Parathyroid adenoma (tissue), 2 donors: ENCODE measurements at regions not wholly inside any gene's neighbourhood (a gene's known extent, or its start where the extent isn't known, plus 50 kb on each side); places are given as distances from the start of the nearest gene placed in this dataset.

Source experiments
- H2AFZ ChIP-seq: fragments of 300-600 bp; sonication (generic); one replicate; pipeline ENCODE4 v1.7.0; 2017; ENCODE audit warnings: antibody characterized with exemption, mild to moderate bottlenecking
- H3K27ac ChIP-seq: fragments of 300-600 bp; sonication (generic); one replicate; pipeline ENCODE4 v1.7.0; 2017
- H3K27me3 ChIP-seq: fragments of 300-600 bp; sonication (generic); one replicate; pipeline ENCODE4 v1.7.0; 2017; ENCODE audit warnings: low read length; ENCODE audit not compliant: control insufficient read depth, insufficient read depth
- H3K36me3 ChIP-seq: fragments of 300-600 bp; sonication (generic); one replicate; pipeline ENCODE4 v1.7.0; 2017; ENCODE audit warnings: low read length; ENCODE audit not compliant: control insufficient read depth, insufficient read depth
- H3K4me1 ChIP-seq: fragments of 300-600 bp; sonication (generic); one replicate; pipeline ENCODE4 v1.7.0; 2017; ENCODE audit warnings: control low read depth
- H3K4me2 ChIP-seq: fragments of 300-600 bp; sonication (generic); one replicate; pipeline ENCODE4 v1.7.0; 2017; ENCODE audit warnings: low read length
- H3K4me3 ChIP-seq: fragments of 300-600 bp; sonication (generic); one replicate; pipeline ENCODE4 v1.7.0; 2017; ENCODE audit warnings: low read depth, low read length
- H3K79me2 ChIP-seq: fragments of 300-600 bp; sonication (generic); one replicate; pipeline ENCODE4 v1.7.0; 2017; ENCODE audit warnings: control low read depth
- H3K9ac ChIP-seq: fragments of 300-600 bp; sonication (generic); one replicate; pipeline ENCODE4 v1.7.0; 2017; ENCODE audit warnings: mild to moderate bottlenecking
- H3K9me3 ChIP-seq: fragments of 300-600 bp; sonication (generic); one replicate; pipeline ENCODE4 v1.7.0; 2017; ENCODE audit warnings: low read length; ENCODE audit not compliant: control insufficient read depth
- TF ChIP-seq, protein P1 (sequence below): fragments of 300-600 bp; sonication (generic); IDR thresholded peaks from one replicate; pipeline ENCODE4 v1.7.0; 2017; ENCODE audit warnings: antibody characterized with exemption, mild to moderate bottlenecking
- donor health status: primary hyperparathyroidism.

GRCh38 chr4:180942367-180942916 lies 1300.8 kb upstream of the TENM3 start:
- H3K79me2 ChIP-seq: no peaks in the 10 kb centered on the region
- H3K9me3 ChIP-seq: no peaks in the 10 kb centered on the region
- H3K27ac ChIP-seq: no peak overlapping the region
- TF ChIP-seq, protein P1, sequence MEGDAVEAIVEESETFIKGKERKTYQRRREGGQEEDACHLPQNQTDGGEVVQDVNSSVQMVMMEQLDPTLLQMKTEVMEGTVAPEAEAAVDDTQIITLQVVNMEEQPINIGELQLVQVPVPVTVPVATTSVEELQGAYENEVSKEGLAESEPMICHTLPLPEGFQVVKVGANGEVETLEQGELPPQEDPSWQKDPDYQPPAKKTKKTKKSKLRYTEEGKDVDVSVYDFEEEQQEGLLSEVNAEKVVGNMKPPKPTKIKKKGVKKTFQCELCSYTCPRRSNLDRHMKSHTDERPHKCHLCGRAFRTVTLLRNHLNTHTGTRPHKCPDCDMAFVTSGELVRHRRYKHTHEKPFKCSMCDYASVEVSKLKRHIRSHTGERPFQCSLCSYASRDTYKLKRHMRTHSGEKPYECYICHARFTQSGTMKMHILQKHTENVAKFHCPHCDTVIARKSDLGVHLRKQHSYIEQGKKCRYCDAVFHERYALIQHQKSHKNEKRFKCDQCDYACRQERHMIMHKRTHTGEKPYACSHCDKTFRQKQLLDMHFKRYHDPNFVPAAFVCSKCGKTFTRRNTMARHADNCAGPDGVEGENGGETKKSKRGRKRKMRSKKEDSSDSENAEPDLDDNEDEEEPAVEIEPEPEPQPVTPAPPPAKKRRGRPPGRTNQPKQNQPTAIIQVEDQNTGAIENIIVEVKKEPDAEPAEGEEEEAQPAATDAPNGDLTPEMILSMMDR: no peak
- H3K4me1 ChIP-seq: no peaks in the 10 kb centered on the region
- no peak overlapping the region for H3K4me3 ChIP-seq
- no peaks in the 10 kb centered on the region for H3K27me3 ChIP-seq
- H3K36me3 ChIP-seq: no peaks in the 10 kb centered on the region
- H2AFZ ChIP-seq: no peak overlapping the region
- H3K4me2 ChIP-seq: no peak overlapping the region
- H3K9ac ChIP-seq: no peak overlapping the region

GRCh38 chr4:180946188-180946587 lies 1297.0 kb upstream of the TENM3 start:
- Histone ChIP-seq H3K9ac (no peak overlapping the region), H3K27ac (no peak overlapping the region), H3K4me1 (no peaks in the 10 kb centered on the region), H3K36me3 (no peaks in the 10 kb centered on the region), H3K27me3 (no peaks in the 10 kb centered on the region), H3K4me2 (no peak overlapping the region), H3K79me2 (no peaks in the 10 kb centered on the region), H2AFZ (no peak overlapping the region), H3K4me3 (no peak overlapping the region), H3K9me3 (no peaks in the 10 kb centered on the region)
- TF ChIP-seq, protein P1: no peak

- no peaks in the 10 kb centered on the region for H3K9me3 ChIP-seq
- H3K27me3 ChIP-seq: no peaks in the 10 kb centered on the region
- H3K4me1 ChIP-seq: no peaks in the 10 kb centered on the region
- no peak overlapping the region for H3K4me2 ChIP-seq
- H3K27ac ChIP-seq: no peak overlapping the region
- H3K36me3 ChIP-seq: no peaks in the 10 kb centered on the region
- TF ChIP-seq, protein P1: no peak
- no peak overlapping the region for H3K9ac ChIP-seq
- no peaks in the 10 kb centered on the region for H3K79me2 ChIP-seq
- no peak overlapping the region for H3K4me3 ChIP-seq
- no peak overlapping the region for H2AFZ ChIP-seq
Measured at GRCh38 chr4:180947425-180947824, 1295.8 kb upstream of the TENM3 start.

DNA sequence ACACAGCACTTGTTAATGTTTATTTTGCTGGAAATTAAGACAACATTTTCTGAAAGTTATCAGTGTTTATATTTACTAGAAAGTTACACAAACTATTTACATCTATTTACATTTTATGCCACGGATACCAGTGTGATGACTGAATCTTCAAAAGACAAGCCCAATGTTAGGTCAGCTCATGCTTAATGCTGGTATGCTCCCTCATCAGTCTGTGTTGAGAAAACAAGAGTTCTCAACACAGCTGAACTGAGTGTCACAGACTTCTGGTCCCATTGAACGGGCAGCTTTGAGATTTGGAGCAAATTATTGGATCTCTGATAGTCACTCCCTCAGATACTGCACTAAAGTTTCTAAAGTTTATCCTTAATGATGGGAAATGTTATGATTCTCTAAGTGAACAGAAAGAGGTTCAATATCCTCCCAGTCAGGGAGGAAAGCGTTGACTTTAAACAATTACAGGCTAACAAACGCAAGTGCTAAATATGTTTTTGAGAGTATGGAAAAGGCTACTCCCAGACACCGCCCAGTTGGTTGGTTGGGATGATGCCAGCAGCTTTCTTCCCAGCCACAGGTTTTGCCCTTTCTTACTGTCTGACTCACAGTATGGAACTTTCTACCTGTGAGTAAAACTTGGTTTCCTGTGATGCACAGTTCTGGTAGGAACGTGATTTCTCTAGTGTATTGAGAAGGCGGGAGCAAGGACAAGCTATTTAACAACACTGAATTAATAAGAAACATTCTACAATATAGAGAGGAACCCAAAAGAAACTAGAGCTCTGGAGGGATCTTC lies 1293.6 kb upstream of the TENM3 start:
- Histone ChIP-seq H3K27ac (no peak overlapping the region), H3K9me3 (no peaks in the 10 kb centered on the region), H3K4me1 (no peaks in the 10 kb centered on the region), H2AFZ (no peak overlapping the region), H3K79me2 (no peaks in the 10 kb centered on the region), H3K27me3 (no peaks in the 10 kb centered on the region), H3K36me3 (no peaks in the 10 kb centered on the region), H3K4me2 (no peak overlapping the region), H3K9ac (no peak overlapping the region), H3K4me3 (no peak overlapping the region)
- TF ChIP-seq, protein P1: no peak

- no peaks in the 10 kb centered on the region for H3K9me3 ChIP-seq
- H3K27me3 ChIP-seq: no peaks in the 10 kb centered on the region
- no peak overlapping the region for H3K9ac ChIP-seq
- no peak overlapping the region for H3K4me2 ChIP-seq
- no peak overlapping the region for H3K27ac ChIP-seq
- H3K4me1 ChIP-seq: no peaks in the 10 kb centered on the region
- no peaks in the 10 kb centered on the region for H3K36me3 ChIP-seq
- no peaks in the 10 kb centered on the region for H3K79me2 ChIP-seq
- TF ChIP-seq, protein P1: no peak
- no peak overlapping the region for H3K4me3 ChIP-seq
- H2AFZ ChIP-seq: no peak overlapping the region
Measured at GRCh38 chr4:180950377-180950776, 1292.8 kb upstream of the TENM3 start.
